Peyer's patch (tissue), 4 donors: ENCODE measurements at regions not wholly inside any gene's neighbourhood (a gene's known extent, or its start where the extent isn't known, plus 50 kb on each side); places are given as distances from the start of the nearest gene placed in this dataset.

Experiments used
- DNase-seq, 3 donors: peaks; one replicate each; pipeline ENCODE4 v3.0.0-alpha.2; 2017 to 2019
- H3K27ac ChIP-seq, 4 donors: fragments of 200-600 bp; sonication (generic); one replicate each; pipeline ENCODE4 v1.5.1; 2016 to 2019
- H3K27me3 ChIP-seq, 2 donors: fragments of 200-600 bp; sonication (generic); one replicate each; pipeline ENCODE4 v1.5.1; 2019
- H3K36me3 ChIP-seq, 3 donors: fragments of 200-600 bp; sonication (generic); one replicate each; pipeline ENCODE4 v1.5.1; 2016 to 2019
- H3K4me1 ChIP-seq, 4 donors: fragments of 200-600 bp; sonication (generic); one replicate each; pipeline ENCODE4 v1.5.1; 2016 to 2019
- H3K4me3 ChIP-seq, 4 donors: fragments of 200-600 bp; sonication (generic); 1 replicate in 3 of 4; 2 replicates in 1 of 4; pipeline ENCODE4 v1.5.1; 2016 to 2019; ENCODE audit warnings: mild to moderate bottlenecking in 1 of 4
- H3K9me3 ChIP-seq, 4 donors: fragments of 200-600 bp; sonication (generic); one replicate each; pipeline ENCODE4 v1.5.1; 2016 to 2019; ENCODE audit warnings: mild to moderate bottlenecking in 1 of 4
- POLR2A ChIP-seq, 2 donors: fragments of 450-650 bp; IDR thresholded peaks; one replicate each; pipeline ENCODE4 v1.5.1; 2017; ENCODE audit warnings: antibody characterized with exemption in 2 of 2, mild to moderate bottlenecking in 2 of 2, moderate library complexity in 2 of 2
- TF ChIP-seq, protein P1 (sequence below), 6 experiments: fragments of 450-650 bp in 4 of 6; fragments of 200-600 bp in 2 of 6; sonication (generic) in 1 of 6; IDR thresholded peaks; one replicate each; pipeline ENCODE4 v1.5.1; 2017 to 2019; ENCODE audit warnings: antibody characterized with exemption in 6 of 6, mild to moderate bottlenecking in 3 of 6, moderate library complexity in 1 of 6

- H3K4me3 ChIP-seq: no peak overlapping the region
- no peak for DNase-seq
- H3K9me3 ChIP-seq: no peaks in the 10 kb centered on the region
- no peak overlapping the region for H3K27ac ChIP-seq
- peaks cover 0 to 5% (median 0%) of the 10 kb centered on the region in 4 donors for H3K4me1 ChIP-seq
- TF ChIP-seq POLR2A (IDR thresholded peaks at IDR 0.05): no peak
- TF ChIP-seq, protein P1, sequence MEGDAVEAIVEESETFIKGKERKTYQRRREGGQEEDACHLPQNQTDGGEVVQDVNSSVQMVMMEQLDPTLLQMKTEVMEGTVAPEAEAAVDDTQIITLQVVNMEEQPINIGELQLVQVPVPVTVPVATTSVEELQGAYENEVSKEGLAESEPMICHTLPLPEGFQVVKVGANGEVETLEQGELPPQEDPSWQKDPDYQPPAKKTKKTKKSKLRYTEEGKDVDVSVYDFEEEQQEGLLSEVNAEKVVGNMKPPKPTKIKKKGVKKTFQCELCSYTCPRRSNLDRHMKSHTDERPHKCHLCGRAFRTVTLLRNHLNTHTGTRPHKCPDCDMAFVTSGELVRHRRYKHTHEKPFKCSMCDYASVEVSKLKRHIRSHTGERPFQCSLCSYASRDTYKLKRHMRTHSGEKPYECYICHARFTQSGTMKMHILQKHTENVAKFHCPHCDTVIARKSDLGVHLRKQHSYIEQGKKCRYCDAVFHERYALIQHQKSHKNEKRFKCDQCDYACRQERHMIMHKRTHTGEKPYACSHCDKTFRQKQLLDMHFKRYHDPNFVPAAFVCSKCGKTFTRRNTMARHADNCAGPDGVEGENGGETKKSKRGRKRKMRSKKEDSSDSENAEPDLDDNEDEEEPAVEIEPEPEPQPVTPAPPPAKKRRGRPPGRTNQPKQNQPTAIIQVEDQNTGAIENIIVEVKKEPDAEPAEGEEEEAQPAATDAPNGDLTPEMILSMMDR (IDR thresholded peaks at IDR 0.05): no peak
- H3K36me3 ChIP-seq: no peaks in the 10 kb centered on the region
- H3K27me3 ChIP-seq: no peaks in the 10 kb centered on the region
Observed at GRCh38 chr2:133756833-133757232, 188.6 kb upstream of the NCKAP5 start.

- Histone ChIP-seq H3K4me3 (no peak overlapping the region), H3K36me3 (no peaks in the 10 kb centered on the region)
- no peak for TF ChIP-seq POLR2A (IDR thresholded peaks at IDR 0.05)
- TF ChIP-seq, protein P1 (IDR thresholded peaks at IDR 0.05): no peak
Observed at GRCh38 chr2:133760376-133760775, 192.1 kb upstream of the NCKAP5 start.

DNA sequence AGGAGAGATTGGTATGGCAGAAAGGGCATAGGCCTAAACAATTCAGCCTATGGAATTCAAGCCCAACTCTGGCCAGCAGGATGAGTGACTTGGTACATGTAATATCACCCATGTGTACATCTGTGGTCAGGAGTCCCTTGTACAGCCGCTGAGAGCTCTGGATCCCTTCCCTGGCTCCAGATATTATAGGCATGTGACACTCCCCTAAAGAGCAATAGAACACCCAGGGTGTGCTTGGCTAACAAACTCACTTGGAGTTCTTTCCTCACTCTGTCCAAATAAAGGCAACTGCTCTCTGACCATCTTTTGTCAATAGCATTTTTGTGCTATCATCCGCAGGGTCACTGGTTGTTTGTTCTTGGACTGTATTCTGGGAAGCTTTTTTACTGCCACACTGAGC lies 197.4 kb upstream of the NCKAP5 start:
- no peak overlapping the region for H3K4me3 ChIP-seq
- no peaks in the 10 kb centered on the region for H3K27me3 ChIP-seq
- TF ChIP-seq, protein P1 (IDR thresholded peaks at IDR 0.05): no peak
- TF ChIP-seq POLR2A (IDR thresholded peaks at IDR 0.05): no peak
- no peak for DNase-seq
- no peaks in the 10 kb centered on the region for H3K4me1 ChIP-seq
- no peaks in the 10 kb centered on the region for H3K36me3 ChIP-seq
- H3K9me3 ChIP-seq: no peaks in the 10 kb centered on the region
- no peak overlapping the region for H3K27ac ChIP-seq

More at GRCh38 chr2:133760376-133760775, 192.1 kb upstream of the NCKAP5 start:
- Histone ChIP-seq H3K27ac (no peak overlapping the region), H3K4me1 (peaks cover 0 to 5% (median 0%) of the 10 kb centered on the region in 4 donors), H3K9me3 (no peaks in the 10 kb centered on the region), H3K27me3 (no peaks in the 10 kb centered on the region)
- no peak for DNase-seq

DNA sequence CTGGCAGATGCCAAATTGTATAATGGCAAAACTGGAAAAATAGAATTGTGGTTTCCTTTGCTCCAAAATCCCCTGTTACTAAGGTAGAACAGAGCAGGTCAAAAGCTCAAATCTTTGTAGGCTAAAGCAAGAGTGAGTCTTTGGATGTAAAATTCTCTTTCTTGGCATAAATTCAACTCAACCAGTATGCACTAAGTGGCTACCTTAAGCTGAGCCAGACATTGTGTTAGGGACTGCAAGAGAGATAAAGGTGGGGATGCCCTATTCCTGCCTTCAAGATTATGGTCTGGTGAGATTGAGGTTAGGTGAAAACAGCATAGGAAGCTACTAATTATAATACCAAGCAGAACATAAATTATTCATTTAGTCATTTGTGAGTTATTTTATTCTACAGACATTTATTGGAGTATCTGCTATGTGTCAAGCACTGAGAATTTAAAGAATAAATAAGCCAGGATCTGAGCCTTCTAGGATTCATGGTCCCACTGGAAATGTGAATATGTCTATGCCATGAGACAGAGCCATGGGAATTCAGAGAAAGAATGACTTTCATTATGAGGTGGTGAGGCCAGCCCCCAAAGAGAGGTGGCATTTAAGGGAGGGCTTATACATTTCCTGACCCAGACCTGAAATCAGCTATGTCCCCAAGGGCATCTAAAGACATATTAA lies 198.0 kb upstream of the NCKAP5 start:
- Histone ChIP-seq H3K4me3 (no peak overlapping the region), H3K36me3 (no peaks in the 10 kb centered on the region), H3K27ac (no peak overlapping the region), H3K27me3 (no peaks in the 10 kb centered on the region), H3K9me3 (no peaks in the 10 kb centered on the region), H3K4me1 (no peaks in the 10 kb centered on the region)
- TF ChIP-seq POLR2A (IDR thresholded peaks at IDR 0.05): no peak
- TF ChIP-seq, protein P1 (IDR thresholded peaks at IDR 0.05): no peak
- no peak for DNase-seq

DNA sequence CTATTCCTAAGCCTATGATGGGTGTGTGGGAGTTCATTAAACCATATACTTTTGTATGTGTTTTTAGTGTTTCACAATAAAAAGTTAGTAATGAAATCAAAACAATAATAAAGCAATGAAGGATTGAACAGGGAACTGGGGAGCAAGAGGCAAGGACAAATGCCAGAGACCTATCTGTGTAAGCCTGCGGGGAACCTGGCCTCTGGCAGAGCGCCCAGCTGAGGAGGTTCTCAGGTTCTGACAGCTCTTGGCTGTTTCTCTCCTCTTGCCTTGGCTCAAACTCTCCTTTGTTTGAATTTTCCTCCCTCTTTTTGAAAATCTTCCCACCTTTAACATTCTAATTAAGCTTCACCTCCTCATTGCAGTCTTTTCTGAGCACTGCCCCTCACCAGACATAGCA lies 200.0 kb upstream of the NCKAP5 start:
- Histone ChIP-seq H3K9me3 (no peaks in the 10 kb centered on the region), H3K27ac (no peak overlapping the region), H3K4me1 (no peaks in the 10 kb centered on the region), H3K27me3 (no peaks in the 10 kb centered on the region), H3K4me3 (no peak overlapping the region), H3K36me3 (no peaks in the 10 kb centered on the region)
- no peak for DNase-seq
- TF ChIP-seq, protein P1 (IDR thresholded peaks at IDR 0.05): no peak
- TF ChIP-seq POLR2A (IDR thresholded peaks at IDR 0.05): no peak
